ENCODE measurements at regions not wholly inside any gene's neighbourhood (a gene's known extent, or its start where the extent isn't known, plus 50 kb on each side); places are given as distances from the start of the nearest gene placed in this dataset.
A peak's percentile ranks its signal among the peaks of the same experiment; 100 is the strongest.

- peak overlapping the region; percentile 98 for H3K27ac ChIP-seq (ENCODE audit: low read length, poor library complexity, severe bottlenecking)
- no peak overlapping the region for H2BK12ac ChIP-seq (ENCODE audit: low read length in 2 of 2)
- no peak overlapping the region for H3K4ac ChIP-seq (ENCODE audit: low read depth in 1 of 2, low read length in 2 of 2)
- H4K8ac ChIP-seq (ENCODE audit: low read length): no peak overlapping the region
- H2BK120ac ChIP-seq (ENCODE audit: low read depth, low read length): no peak overlapping the region
- H2AFZ ChIP-seq (ENCODE audit: low read depth, low read length): no peak overlapping the region
- H3K79me1 ChIP-seq (replicated peaks; ENCODE audit: low read length, poor library complexity, severe bottlenecking): no peaks in the 10 kb centered on the region
- no peak for DNase-seq
- no peak overlapping the region for H4K91ac ChIP-seq (ENCODE audit: low read length)
- H3K27me3 ChIP-seq (ENCODE audit: control insufficient read depth in 1 of 2, insufficient read depth in 1 of 2, low read length in 2 of 2): no peaks in the 10 kb centered on the region
- no peak overlapping the region for H2AK5ac ChIP-seq (ENCODE audit: low read length, severe bottlenecking)
- no peak overlapping the region for H3K4me2 ChIP-seq (ENCODE audit: low read length, poor library complexity, severe bottlenecking)
- no peaks in the 10 kb centered on the region for H3K9me3 ChIP-seq (ENCODE audit: control insufficient read depth, low read length)
- peak overlapping the region; percentile 81 for H2BK5ac ChIP-seq (ENCODE audit: low read depth, low read length, poor library complexity, severe bottlenecking)
- H2BK15ac ChIP-seq (ENCODE audit: low read depth, poor library complexity, severe bottlenecking): no peak overlapping the region
- no peak overlapping the region for H3K23ac ChIP-seq (ENCODE audit: low read length in 2 of 2)
- H3K36me3 ChIP-seq (ENCODE audit: control insufficient read depth in 1 of 2, insufficient read depth in 2 of 2, low read depth in 1 of 2, low read length in 2 of 2): no peaks in the 10 kb centered on the region
- no peaks in the 10 kb centered on the region for H3K4me1 ChIP-seq (ENCODE audit: control insufficient read depth, insufficient read depth, low read depth, low read length)
- peak overlapping the region; percentile 63 for H3K9ac ChIP-seq (ENCODE audit: low read length)
- peak overlapping the region in 1 of 2 experiments; percentile 36 for H3K14ac ChIP-seq (ENCODE audit: low read length in 2 of 2)
- peak overlapping the region in 1 of 2 experiments; percentile 64 for H3K4me3 ChIP-seq (ENCODE audit: insufficient read depth in 1 of 2, low read depth in 1 of 2, low read length in 2 of 2)
- WGBS: 93% methylated on average over 2 of the region's 3 CpGs
- H3K18ac ChIP-seq (ENCODE audit: low read depth in 1 of 2, low read length in 2 of 2): peak overlapping the region in 1 of 2 experiments; percentile 79
Measured at GRCh38 chr1:98210563-98210962, 289.7 kb upstream of the DPYD start.

DNA sequence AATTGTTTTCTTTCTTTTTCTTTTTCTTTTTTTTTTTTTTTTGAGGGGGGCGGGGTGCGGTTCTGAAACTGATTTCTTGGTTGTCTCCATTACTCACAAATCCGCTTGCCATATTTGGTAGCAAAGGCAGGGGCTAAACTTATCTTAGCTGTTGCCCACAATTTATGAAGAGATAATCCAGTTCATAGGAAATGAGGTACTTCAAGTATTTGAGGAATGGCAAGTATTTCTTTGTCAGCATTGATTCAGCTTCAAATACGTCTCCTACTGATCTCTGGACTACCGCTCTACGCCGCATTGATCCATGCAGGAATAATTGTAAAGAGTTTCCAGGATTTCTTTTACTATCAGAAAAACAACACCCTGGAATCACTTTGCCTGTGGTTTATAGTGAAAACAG is 289.2 kb upstream of the DPYD start:
- no peak overlapping the region for H2AK5ac ChIP-seq (ENCODE audit: low read length, severe bottlenecking)
- no peaks in the 10 kb centered on the region for H3K27me3 ChIP-seq (ENCODE audit: control insufficient read depth in 1 of 2, insufficient read depth in 1 of 2, low read length in 2 of 2)
- H3K9me3 ChIP-seq (ENCODE audit: control insufficient read depth, low read length): no peaks in the 10 kb centered on the region
- H2BK5ac ChIP-seq (ENCODE audit: low read depth, low read length, poor library complexity, severe bottlenecking): peak overlapping the region; percentile 81
- no peak overlapping the region for H2BK120ac ChIP-seq (ENCODE audit: low read depth, low read length)
- H3K9ac ChIP-seq (ENCODE audit: low read length): peak overlapping the region; percentile 63
- H4K91ac ChIP-seq (ENCODE audit: low read length): no peak overlapping the region
- H3K4me3 ChIP-seq (ENCODE audit: insufficient read depth in 1 of 2, low read depth in 1 of 2, low read length in 2 of 2): peak overlapping the region in 1 of 2 experiments; percentile 64
- no peaks in the 10 kb centered on the region for H3K79me1 ChIP-seq (replicated peaks; ENCODE audit: low read length, poor library complexity, severe bottlenecking)
- H3K4ac ChIP-seq (ENCODE audit: low read depth in 1 of 2, low read length in 2 of 2): no peak overlapping the region
- no peak overlapping the region for H4K8ac ChIP-seq (ENCODE audit: low read length)
- H3K4me1 ChIP-seq (ENCODE audit: control insufficient read depth, insufficient read depth, low read depth, low read length): no peaks in the 10 kb centered on the region
- no peak overlapping the region for H3K23ac ChIP-seq (ENCODE audit: low read length in 2 of 2)
- H3K18ac ChIP-seq (ENCODE audit: low read depth in 1 of 2, low read length in 2 of 2): peak overlapping the region in 1 of 2 experiments; percentile 79
- no peak overlapping the region for H2BK12ac ChIP-seq (ENCODE audit: low read length in 2 of 2)
- H3K14ac ChIP-seq (ENCODE audit: low read length in 2 of 2): peak overlapping the region in 1 of 2 experiments; percentile 36
- no peak overlapping the region for H2AFZ ChIP-seq (ENCODE audit: low read depth, low read length)
- no peak overlapping the region for H2BK15ac ChIP-seq (ENCODE audit: low read depth, poor library complexity, severe bottlenecking)
- H3K27ac ChIP-seq (ENCODE audit: low read length, poor library complexity, severe bottlenecking): peak overlapping the region; percentile 98
- no peak overlapping the region for H3K4me2 ChIP-seq (ENCODE audit: low read length, poor library complexity, severe bottlenecking)
- WGBS: 0% methylated on average over 1 of the region's 7 CpGs
- H3K36me3 ChIP-seq (ENCODE audit: control insufficient read depth in 1 of 2, insufficient read depth in 2 of 2, low read depth in 1 of 2, low read length in 2 of 2): no peaks in the 10 kb centered on the region
- DNase-seq: peak; percentile 67

DNA sequence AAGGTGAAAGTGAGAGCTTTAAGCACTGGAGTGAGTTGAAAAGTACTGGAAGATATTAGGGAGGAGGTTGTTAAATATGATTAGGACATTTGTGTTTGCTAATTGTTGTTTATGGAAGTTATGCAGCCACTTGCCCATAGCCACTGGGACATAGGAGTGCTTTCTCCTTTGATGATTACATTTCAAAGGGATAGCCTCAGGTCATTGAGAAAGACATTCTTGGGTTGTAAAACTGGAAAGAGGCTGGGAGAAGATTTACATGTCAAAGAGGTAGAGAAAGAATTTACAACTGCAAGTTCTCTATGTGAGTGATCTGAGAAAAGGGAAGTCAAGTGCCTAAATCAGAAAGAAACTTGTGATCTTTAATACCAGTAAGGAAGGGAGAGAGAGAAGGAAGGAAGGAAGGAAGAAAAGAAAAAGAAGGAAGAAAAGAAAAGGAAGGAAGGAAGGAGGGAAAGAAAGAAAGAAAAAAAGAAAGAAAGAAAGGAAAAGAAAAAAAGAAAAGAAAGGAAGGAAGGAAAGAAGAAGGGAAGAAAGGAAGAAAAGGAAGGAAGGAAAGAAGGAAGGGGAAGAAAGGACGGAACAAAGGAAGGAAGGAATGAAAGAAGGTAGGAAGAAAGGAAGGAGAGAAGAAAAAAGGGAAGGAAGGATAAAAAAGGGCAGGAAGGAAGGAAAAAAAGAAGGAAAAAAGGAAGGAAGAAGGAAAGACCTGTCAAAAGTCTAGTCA is 284.6 kb upstream of the DPYD start:
- no peak overlapping the region for H4K8ac ChIP-seq (ENCODE audit: low read length)
- H3K4me3 ChIP-seq (ENCODE audit: insufficient read depth in 1 of 2, low read depth in 1 of 2, low read length in 2 of 2): no peak overlapping the region
- no peak overlapping the region for H3K27ac ChIP-seq (ENCODE audit: low read length, poor library complexity, severe bottlenecking)
- no peak overlapping the region for H2AK5ac ChIP-seq (ENCODE audit: low read length, severe bottlenecking)
- 89% methylated on average over 1 of the region's 1 CpG for WGBS
- no peak overlapping the region for H2BK15ac ChIP-seq (ENCODE audit: low read depth, poor library complexity, severe bottlenecking)
- no peak overlapping the region for H2BK5ac ChIP-seq (ENCODE audit: low read depth, low read length, poor library complexity, severe bottlenecking)
- H3K36me3 ChIP-seq (ENCODE audit: control insufficient read depth in 1 of 2, insufficient read depth in 2 of 2, low read depth in 1 of 2, low read length in 2 of 2): no peaks in the 10 kb centered on the region
- H3K27me3 ChIP-seq (ENCODE audit: control insufficient read depth in 1 of 2, insufficient read depth in 1 of 2, low read length in 2 of 2): no peaks in the 10 kb centered on the region
- H3K9ac ChIP-seq (ENCODE audit: low read length): no peak overlapping the region
- H4K91ac ChIP-seq (ENCODE audit: low read length): no peak overlapping the region
- no peak overlapping the region for H2BK12ac ChIP-seq (ENCODE audit: low read length in 2 of 2)
- no peak overlapping the region for H3K14ac ChIP-seq (ENCODE audit: low read length in 2 of 2)
- peak; percentile 29 for DNase-seq
- no peak overlapping the region for H2AFZ ChIP-seq (ENCODE audit: low read depth, low read length)
- H3K23ac ChIP-seq (ENCODE audit: low read length in 2 of 2): no peak overlapping the region
- no peak overlapping the region for H3K4ac ChIP-seq (ENCODE audit: low read depth in 1 of 2, low read length in 2 of 2)
- no peak overlapping the region for H3K18ac ChIP-seq (ENCODE audit: low read depth in 1 of 2, low read length in 2 of 2)
- H2BK120ac ChIP-seq (ENCODE audit: low read depth, low read length): no peak overlapping the region
- no peak overlapping the region for H3K4me2 ChIP-seq (ENCODE audit: low read length, poor library complexity, severe bottlenecking)
- no peaks in the 10 kb centered on the region for H3K9me3 ChIP-seq (ENCODE audit: control insufficient read depth, low read length)
- H3K79me1 ChIP-seq (replicated peaks; ENCODE audit: low read length, poor library complexity, severe bottlenecking): no peaks in the 10 kb centered on the region
- peaks cover 1% of the 10 kb centered on the region for H3K4me1 ChIP-seq (ENCODE audit: control insufficient read depth, insufficient read depth, low read depth, low read length)

- Histone ChIP-seq H3K9me3 (ENCODE audit: control insufficient read depth, low read length) (no peaks in the 10 kb centered on the region), H2BK120ac (ENCODE audit: low read depth, low read length) (no peak overlapping the region), H3K4me1 (ENCODE audit: control insufficient read depth, insufficient read depth, low read depth, low read length) (peaks cover 1% of the 10 kb centered on the region), H3K18ac (ENCODE audit: low read depth in 1 of 2, low read length in 2 of 2) (no peak overlapping the region), H3K14ac (ENCODE audit: low read length in 2 of 2) (no peak overlapping the region), H3K4me3 (ENCODE audit: insufficient read depth in 1 of 2, low read depth in 1 of 2, low read length in 2 of 2) (no peak overlapping the region), H3K36me3 (ENCODE audit: control insufficient read depth in 1 of 2, insufficient read depth in 2 of 2, low read depth in 1 of 2, low read length in 2 of 2) (no peaks in the 10 kb centered on the region), H2AK5ac (ENCODE audit: low read length, severe bottlenecking) (no peak overlapping the region), H3K27ac (ENCODE audit: low read length, poor library complexity, severe bottlenecking) (no peak overlapping the region), H3K27me3 (ENCODE audit: control insufficient read depth in 1 of 2, insufficient read depth in 1 of 2, low read length in 2 of 2) (no peaks in the 10 kb centered on the region), H3K9ac (ENCODE audit: low read length) (no peak overlapping the region), H2BK5ac (ENCODE audit: low read depth, low read length, poor library complexity, severe bottlenecking) (no peak overlapping the region), H3K23ac (ENCODE audit: low read length in 2 of 2) (no peak overlapping the region), H4K8ac (ENCODE audit: low read length) (no peak overlapping the region), H2BK12ac (ENCODE audit: low read length in 2 of 2) (no peak overlapping the region), H4K91ac (ENCODE audit: low read length) (no peak overlapping the region), H2BK15ac (ENCODE audit: low read depth, poor library complexity, severe bottlenecking) (no peak overlapping the region), H3K4ac (ENCODE audit: low read depth in 1 of 2, low read length in 2 of 2) (no peak overlapping the region), H2AFZ (ENCODE audit: low read depth, low read length) (no peak overlapping the region), H3K4me2 (ENCODE audit: low read length, poor library complexity, severe bottlenecking) (no peak overlapping the region), H3K79me1 (replicated peaks; ENCODE audit: low read length, poor library complexity, severe bottlenecking) (no peaks in the 10 kb centered on the region)
- peak; percentile 52 for DNase-seq
- 3% methylated on average over 1 of the region's 2 CpGs for WGBS
Measured at GRCh38 chr1:98203466-98203865, 282.6 kb upstream of the DPYD start.

Data from mesenchymal stem cell (in vitro differentiated cells and primary cell).